ENCODE measurements at regions not wholly inside any gene's neighbourhood (a gene's known extent, or its start where the extent isn't known, plus 50 kb on each side); places are given as distances from the start of the nearest gene placed in this dataset.

DNA sequence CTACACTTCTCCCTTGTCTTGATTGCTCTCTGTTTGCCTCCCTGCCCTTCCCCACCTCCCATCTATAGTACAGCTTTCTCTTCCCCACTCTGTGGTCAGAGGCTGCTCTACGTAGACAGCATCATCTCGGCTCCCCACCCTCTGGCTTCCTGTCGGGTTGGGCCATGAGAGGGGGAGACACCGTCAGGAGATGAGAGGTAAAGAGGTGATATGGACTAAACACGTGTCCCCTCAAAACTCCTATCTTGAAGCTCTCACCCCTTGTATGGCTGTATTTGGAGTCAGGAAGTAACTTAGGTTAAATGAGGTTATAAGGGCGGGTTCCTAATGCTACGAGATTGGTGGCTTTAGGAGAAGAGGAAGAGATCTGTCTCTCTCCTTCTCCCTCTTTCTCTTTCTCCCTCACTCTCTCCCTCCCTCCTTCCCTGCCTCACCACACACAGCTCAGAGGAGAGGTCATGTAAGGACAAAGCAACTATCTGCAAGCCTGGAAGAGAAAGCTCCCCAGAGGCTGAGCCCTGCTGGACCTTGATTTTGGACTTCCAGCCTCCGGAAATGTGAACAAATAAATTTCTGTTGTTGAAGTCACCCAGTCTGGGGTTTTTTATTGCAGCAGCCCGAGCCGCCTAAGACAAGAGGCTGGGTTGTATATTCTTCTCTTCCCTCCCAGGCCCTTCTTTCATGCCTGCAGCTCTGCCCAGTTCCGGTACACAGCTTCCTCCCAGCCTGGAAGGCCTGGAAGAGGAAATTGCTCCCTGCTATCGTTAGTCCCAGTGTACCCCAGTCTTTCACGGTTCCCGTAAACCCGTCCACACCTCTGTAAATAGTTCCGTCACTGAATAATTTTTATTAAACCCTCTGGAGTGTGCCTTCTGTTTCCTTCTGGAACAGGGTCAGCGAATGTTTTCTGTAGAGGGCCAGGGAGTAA lies 138.0 kb downstream of the AKAIN1 start:
- H3K27me3 ChIP-seq (ENCODE audit: control insufficient read depth, insufficient read depth, low read length), result no peaks in the 10 kb centered on the region
- no peak for DNase-seq (ENCODE audit: low read depth)
- no peak for FAIRE-seq
- H3K36me3 ChIP-seq (ENCODE audit: control insufficient read depth, insufficient read depth, low read length), result no peaks in the 10 kb centered on the region
- TF ChIP-seq, protein P1, sequence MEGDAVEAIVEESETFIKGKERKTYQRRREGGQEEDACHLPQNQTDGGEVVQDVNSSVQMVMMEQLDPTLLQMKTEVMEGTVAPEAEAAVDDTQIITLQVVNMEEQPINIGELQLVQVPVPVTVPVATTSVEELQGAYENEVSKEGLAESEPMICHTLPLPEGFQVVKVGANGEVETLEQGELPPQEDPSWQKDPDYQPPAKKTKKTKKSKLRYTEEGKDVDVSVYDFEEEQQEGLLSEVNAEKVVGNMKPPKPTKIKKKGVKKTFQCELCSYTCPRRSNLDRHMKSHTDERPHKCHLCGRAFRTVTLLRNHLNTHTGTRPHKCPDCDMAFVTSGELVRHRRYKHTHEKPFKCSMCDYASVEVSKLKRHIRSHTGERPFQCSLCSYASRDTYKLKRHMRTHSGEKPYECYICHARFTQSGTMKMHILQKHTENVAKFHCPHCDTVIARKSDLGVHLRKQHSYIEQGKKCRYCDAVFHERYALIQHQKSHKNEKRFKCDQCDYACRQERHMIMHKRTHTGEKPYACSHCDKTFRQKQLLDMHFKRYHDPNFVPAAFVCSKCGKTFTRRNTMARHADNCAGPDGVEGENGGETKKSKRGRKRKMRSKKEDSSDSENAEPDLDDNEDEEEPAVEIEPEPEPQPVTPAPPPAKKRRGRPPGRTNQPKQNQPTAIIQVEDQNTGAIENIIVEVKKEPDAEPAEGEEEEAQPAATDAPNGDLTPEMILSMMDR (IDR thresholded peaks at IDR 0.05; ENCODE audit: insufficient read depth, low read length, severe bottlenecking), result no peak
- no peak overlapping the region for H3K4me3 ChIP-seq (ENCODE audit: low read depth, low read length)

DNA sequence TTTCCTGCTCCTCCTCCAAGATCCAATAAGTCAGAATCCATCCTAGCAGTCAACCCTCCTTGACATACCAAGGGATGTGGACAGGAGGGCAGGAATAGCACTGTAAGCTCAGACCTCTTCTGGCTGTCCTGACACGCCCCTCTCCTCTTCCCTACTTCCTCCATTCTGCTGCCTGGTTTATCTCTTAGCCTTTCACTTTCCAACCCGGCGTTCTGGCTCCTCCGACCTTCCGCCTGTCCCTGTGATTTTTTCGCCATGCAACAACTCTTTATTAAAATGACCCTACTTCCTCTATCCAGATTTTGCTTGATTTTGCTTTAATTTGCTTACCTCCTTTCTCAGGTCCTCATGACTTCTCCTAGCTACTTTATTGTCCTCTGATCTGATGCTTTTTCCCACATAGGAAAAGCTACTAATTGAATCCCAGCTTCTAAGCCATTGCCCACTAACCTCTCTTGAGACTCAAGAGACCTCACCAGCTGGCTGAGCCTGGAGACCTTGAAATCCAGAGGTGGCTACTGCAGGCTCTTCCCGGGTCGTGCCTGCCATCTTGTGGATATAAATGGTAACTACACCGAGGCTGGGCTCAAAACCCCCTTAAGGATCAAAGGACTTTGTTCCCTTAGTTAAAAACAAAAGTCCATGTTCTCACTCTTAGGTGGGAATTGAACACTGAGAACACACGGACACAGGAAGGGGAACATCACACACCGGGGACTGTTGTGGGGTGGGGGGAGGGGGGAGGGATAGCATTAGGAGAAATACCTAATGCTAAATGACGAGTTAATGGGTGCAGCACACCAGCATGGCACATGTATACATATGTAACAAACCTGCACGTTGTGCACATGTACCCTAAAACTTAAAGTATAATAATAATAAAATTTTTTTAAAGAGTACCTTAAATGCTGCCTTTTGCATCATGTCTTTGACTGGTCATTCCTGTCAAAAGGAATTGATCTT lies 139.4 kb downstream of the AKAIN1 start:
- H3K4me3 ChIP-seq (ENCODE audit: low read depth, low read length), result no peak overlapping the region
- TF ChIP-seq, protein P1 (IDR thresholded peaks at IDR 0.05; ENCODE audit: insufficient read depth, low read length, severe bottlenecking), result peak; percentile 70
- no peaks in the 10 kb centered on the region for H3K36me3 ChIP-seq (ENCODE audit: control insufficient read depth, insufficient read depth, low read length)
- DNase-seq (ENCODE audit: low read depth) (peak; percentile 28), FAIRE-seq (no peak)
- no peaks in the 10 kb centered on the region for H3K27me3 ChIP-seq (ENCODE audit: control insufficient read depth, insufficient read depth, low read length)

DNA sequence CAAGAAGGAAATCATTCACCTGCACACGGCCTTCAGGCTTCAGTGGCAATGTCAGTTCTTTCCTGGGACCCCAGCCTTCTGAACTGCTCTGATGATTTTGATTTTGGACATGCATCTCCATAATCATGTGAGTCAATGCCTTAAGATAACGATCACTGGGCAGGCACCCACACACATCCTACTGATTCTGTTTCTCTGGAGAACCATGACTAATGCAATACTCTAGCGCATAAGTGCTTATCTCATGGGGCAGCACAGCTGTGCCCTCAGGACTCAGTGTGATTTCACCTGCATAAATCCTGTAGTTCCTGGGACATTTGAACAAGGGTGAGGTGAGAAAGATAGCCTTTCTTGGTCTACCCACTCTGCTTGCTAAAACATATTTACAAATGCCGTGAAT lies 144.6 kb downstream of the AKAIN1 start:
- no peaks in the 10 kb centered on the region for H3K36me3 ChIP-seq (ENCODE audit: control insufficient read depth, insufficient read depth, low read length)
- DNase-seq (ENCODE audit: low read depth) (peak; percentile 18), FAIRE-seq (peak; percentile 28)

DNA sequence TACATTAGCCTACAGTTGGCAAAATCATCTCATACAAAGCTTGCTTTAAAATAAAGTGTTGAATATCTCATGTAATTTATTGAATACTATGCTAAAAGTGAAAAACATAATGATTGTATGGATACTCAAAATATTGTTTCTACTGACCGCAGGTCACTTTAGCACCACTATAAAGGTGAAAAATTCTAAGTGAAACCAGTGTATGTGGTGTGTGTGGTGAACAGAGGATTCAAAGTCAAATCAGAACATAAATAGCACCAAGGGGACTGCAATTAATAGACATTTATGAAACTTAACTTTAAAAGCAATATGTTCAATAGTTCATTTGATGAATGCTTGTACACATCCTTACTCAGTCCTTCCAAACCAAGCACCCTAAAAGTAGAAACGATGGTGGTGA lies 145.8 kb downstream of the AKAIN1 start:
- Histone ChIP-seq H3K27me3 (ENCODE audit: control insufficient read depth, insufficient read depth, low read length) (no peaks in the 10 kb centered on the region), H3K36me3 (ENCODE audit: control insufficient read depth, insufficient read depth, low read length) (no peaks in the 10 kb centered on the region), H3K4me3 (ENCODE audit: low read depth, low read length) (no peak overlapping the region)
- no peak for FAIRE-seq
- TF ChIP-seq, protein P1 (IDR thresholded peaks at IDR 0.05; ENCODE audit: insufficient read depth, low read length, severe bottlenecking), result no peak
- no peak for DNase-seq (ENCODE audit: low read depth)

More for the DNA sequence above, 144.6 kb downstream of the AKAIN1 start:
- no peak overlapping the region for H3K4me3 ChIP-seq (ENCODE audit: low read depth, low read length)
- TF ChIP-seq, protein P1 (IDR thresholded peaks at IDR 0.05; ENCODE audit: insufficient read depth, low read length, severe bottlenecking), result no peak
- no peaks in the 10 kb centered on the region for H3K27me3 ChIP-seq (ENCODE audit: control insufficient read depth, insufficient read depth, low read length)

DNA sequence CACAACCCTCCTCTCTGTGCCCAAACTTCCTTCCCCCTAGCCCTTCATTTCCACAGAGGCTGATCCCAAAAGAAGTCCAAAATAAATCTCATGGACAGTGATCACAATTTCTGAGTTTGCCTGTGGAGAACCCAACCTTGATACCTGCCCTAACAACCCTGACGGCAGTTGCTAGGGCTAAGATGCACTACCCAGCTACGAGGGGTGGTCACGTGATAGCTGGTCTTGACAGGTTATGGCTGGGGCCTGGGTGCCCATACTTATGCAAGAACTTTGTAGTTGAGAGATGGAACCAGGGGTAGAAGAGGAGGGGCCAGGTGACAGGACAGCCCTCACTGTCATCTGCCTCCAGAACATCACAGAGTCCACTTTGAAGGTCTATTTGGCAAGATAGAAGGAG lies 147.9 kb downstream of the AKAIN1 start:
- H3K4me3 ChIP-seq (ENCODE audit: low read depth, low read length), result no peak overlapping the region
- H3K27me3 ChIP-seq (ENCODE audit: control insufficient read depth, insufficient read depth, low read length), result no peaks in the 10 kb centered on the region
- H3K36me3 ChIP-seq (ENCODE audit: control insufficient read depth, insufficient read depth, low read length), result no peaks in the 10 kb centered on the region
- no peak for DNase-seq (ENCODE audit: low read depth)
- TF ChIP-seq, protein P1 (IDR thresholded peaks at IDR 0.05; ENCODE audit: insufficient read depth, low read length, severe bottlenecking), result no peak
- FAIRE-seq, result no peak
